ENCODE measurements at regions not wholly inside any gene's neighbourhood (a gene's known extent, or its start where the extent isn't known, plus 50 kb on each side); places are given as distances from the start of the nearest gene placed in this dataset.

DNA sequence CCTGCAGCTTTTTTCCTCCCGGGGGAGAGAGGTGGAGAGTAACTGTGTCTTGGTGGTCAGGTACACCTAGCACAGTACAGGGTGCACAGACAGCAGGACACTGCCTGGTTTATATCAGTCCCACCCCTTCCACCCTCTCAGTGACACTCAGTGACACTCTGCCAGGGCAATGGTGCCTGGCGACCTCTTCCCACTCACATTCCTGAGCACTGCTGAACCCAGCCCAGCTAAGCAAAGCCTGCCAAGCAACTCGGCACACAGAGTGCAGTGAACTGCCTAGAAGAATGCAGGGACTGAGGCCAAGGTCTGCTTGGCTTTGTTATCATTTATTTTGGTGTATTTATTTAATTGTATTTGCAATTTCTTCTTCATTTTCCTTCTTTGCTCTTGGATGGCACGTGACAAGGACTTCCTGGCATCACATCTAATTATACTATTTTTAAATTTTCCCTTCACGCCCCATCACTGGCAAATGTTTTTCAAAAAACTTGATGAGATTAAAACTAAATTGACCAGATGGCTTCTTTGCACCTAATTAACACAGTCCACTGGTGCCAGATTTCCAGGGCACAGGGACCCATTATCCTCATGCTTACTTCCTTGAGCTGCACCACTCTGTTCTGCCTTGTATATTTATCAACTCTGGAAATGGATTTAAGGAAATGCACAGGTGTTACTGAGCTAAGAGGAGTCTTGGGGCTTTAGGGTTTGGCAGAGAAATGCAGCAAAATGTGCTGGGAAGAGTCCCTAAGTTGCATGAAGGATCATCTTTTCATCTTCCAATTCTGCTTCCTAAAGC, 205.6 kb downstream of the ADAMTS15 start:
- TF ChIP-seq, protein P1, sequence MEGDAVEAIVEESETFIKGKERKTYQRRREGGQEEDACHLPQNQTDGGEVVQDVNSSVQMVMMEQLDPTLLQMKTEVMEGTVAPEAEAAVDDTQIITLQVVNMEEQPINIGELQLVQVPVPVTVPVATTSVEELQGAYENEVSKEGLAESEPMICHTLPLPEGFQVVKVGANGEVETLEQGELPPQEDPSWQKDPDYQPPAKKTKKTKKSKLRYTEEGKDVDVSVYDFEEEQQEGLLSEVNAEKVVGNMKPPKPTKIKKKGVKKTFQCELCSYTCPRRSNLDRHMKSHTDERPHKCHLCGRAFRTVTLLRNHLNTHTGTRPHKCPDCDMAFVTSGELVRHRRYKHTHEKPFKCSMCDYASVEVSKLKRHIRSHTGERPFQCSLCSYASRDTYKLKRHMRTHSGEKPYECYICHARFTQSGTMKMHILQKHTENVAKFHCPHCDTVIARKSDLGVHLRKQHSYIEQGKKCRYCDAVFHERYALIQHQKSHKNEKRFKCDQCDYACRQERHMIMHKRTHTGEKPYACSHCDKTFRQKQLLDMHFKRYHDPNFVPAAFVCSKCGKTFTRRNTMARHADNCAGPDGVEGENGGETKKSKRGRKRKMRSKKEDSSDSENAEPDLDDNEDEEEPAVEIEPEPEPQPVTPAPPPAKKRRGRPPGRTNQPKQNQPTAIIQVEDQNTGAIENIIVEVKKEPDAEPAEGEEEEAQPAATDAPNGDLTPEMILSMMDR (IDR thresholded peaks at IDR 0.05), result no peak
- TF ChIP-seq POLR2AphosphoS5 (IDR thresholded peaks at IDR 0.05; ENCODE audit: low read depth, low read length) (0 out of 2 replicates have a peak, but pooled peaks have one; percentile 24), SIN3A (IDR thresholded peaks at IDR 0.05; ENCODE audit: borderline replicate concordance, insufficient read depth, low read depth, low read length) (no peak), TCF7L2 (IDR thresholded peaks at IDR 0.05; ENCODE audit: low read depth, low read length) (peak; percentile 55)

All from Panc1 (cell line).